ENCODE measurements at regions not wholly inside any gene's neighbourhood (a gene's known extent, or its start where the extent isn't known, plus 50 kb on each side); places are given as distances from the start of the nearest gene placed in this dataset.
"Not testable (repeated sequence)": the region's sequence is repeated elsewhere in the genome, so short reads cannot be mapped to it uniquely, and the experiment has no call there.

- no peak for DNase-seq (ENCODE audit: low read depth)
Measured at GRCh38 chr2:153420394-153420793, 58.2 kb downstream of the RPRM start.

- DNase-seq (ENCODE audit: low read depth): peak; percentile 16
Measured at GRCh38 chr2:153417077-153417476, 61.5 kb downstream of the RPRM start.

GRCh38 chr2:153416071-153416470 lies 62.5 kb downstream of the RPRM start:
- peak; percentile 51 for DNase-seq (ENCODE audit: low read depth)

GRCh38 chr2:153408710-153409385 lies 69.7 kb downstream of the RPRM start:
- peak; percentile 11 for DNase-seq (ENCODE audit: low read depth)

- no peak for DNase-seq (ENCODE audit: low read depth)
Measured at GRCh38 chr2:153405196-153405595, 73.4 kb downstream of the RPRM start.

GRCh38 chr2:153404792-153405191 lies 73.8 kb downstream of the RPRM start:
- no peak for DNase-seq (ENCODE audit: low read depth)

- DNase-seq (ENCODE audit: low read depth): no peak
Measured at GRCh38 chr2:153403940-153404339, 74.6 kb downstream of the RPRM start.

GRCh38 chr2:153403352-153403751 lies 75.2 kb downstream of the RPRM start:
- DNase-seq (ENCODE audit: low read depth): not testable (repeated sequence)

- no peak for DNase-seq (ENCODE audit: low read depth)
Measured at GRCh38 chr2:153394686-153395085, 83.9 kb downstream of the RPRM start.

- no peak for DNase-seq (ENCODE audit: low read depth)
Measured at GRCh38 chr2:153394247-153394646, 84.3 kb downstream of the RPRM start.

GRCh38 chr2:153393518-153393917 lies 85.0 kb downstream of the RPRM start:
- no peak for DNase-seq (ENCODE audit: low read depth)

- DNase-seq (ENCODE audit: low read depth): peak; percentile 13
Measured at GRCh38 chr2:153391131-153391530, 87.4 kb downstream of the RPRM start.

GRCh38 chr2:153388246-153388645 lies 90.3 kb downstream of the RPRM start:
- peak; percentile 58 for DNase-seq (ENCODE audit: low read depth)

- peak; percentile 19 for DNase-seq (ENCODE audit: low read depth)
Measured at GRCh38 chr2:153387203-153387602, 91.4 kb downstream of the RPRM start.

- peak; percentile 82 for DNase-seq (ENCODE audit: low read depth)
Measured at GRCh38 chr2:153386481-153386897, 92.1 kb downstream of the RPRM start.

- no peak for DNase-seq (ENCODE audit: low read depth)
Measured at GRCh38 chr2:153373510-153374279, 104.9 kb downstream of the RPRM start.

- DNase-seq (ENCODE audit: low read depth): no peak
Measured at GRCh38 chr2:153360239-153360638, 118.3 kb downstream of the RPRM start.

- peak; percentile 0 for DNase-seq (ENCODE audit: low read depth)
Measured at GRCh38 chr2:153354377-153354776, 124.2 kb downstream of the RPRM start.

- DNase-seq (ENCODE audit: low read depth): no peak
Measured at GRCh38 chr2:153349603-153350002, 129.0 kb downstream of the RPRM start.

- no peak for DNase-seq (ENCODE audit: low read depth)
Measured at GRCh38 chr2:153347818-153348495, 130.6 kb downstream of the RPRM start.

GRCh38 chr2:153320879-153321278 lies 157.7 kb downstream of the RPRM start:
- DNase-seq (ENCODE audit: low read depth): no peak

- peak; percentile 0 for DNase-seq (ENCODE audit: low read depth)
Measured at GRCh38 chr2:153311432-153311831, 167.1 kb downstream of the RPRM start.

GRCh38 chr2:153308466-153308865 lies 170.1 kb downstream of the RPRM start:
- DNase-seq (ENCODE audit: low read depth): no peak
